Right lung (tissue), 2 donors: ENCODE measurements at regions not wholly inside any gene's neighbourhood (a gene's known extent, or its start where the extent isn't known, plus 50 kb on each side); places are given as distances from the start of the nearest gene placed in this dataset.

Experiments
- DNase-seq, 2 donors: peaks; one replicate each; pipeline ENCODE4 v3.0.0-alpha.2; 2013

DNA sequence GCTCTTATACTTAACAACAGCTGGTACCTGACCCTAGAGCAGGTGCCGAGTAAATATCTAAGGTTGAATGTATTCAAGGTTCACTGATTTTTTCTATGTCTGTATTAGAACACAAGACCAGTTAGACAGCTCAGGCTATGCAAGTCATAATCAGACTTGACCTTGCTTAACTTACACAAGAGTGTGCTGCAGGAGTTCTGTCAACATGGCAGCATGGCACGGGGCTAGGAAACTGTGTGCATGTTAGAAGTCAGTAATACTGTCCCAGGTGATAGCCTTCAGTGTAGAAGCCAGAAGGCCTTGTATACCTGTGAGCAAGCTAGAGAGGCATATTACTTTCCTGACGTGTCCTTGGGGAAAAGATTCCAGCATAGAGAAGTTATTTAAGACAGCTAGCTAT, 253.1 kb downstream of the FAT3 start:
- DNase-seq, result no peak

GRCh38 chr11:92480499-92480898, 255.9 kb downstream of the FAT3 start:
- DNase-seq, result no peak

GRCh38 chr11:92482492-92483060, 258.0 kb downstream of the FAT3 start:
- DNase-seq, result no peak

DNA sequence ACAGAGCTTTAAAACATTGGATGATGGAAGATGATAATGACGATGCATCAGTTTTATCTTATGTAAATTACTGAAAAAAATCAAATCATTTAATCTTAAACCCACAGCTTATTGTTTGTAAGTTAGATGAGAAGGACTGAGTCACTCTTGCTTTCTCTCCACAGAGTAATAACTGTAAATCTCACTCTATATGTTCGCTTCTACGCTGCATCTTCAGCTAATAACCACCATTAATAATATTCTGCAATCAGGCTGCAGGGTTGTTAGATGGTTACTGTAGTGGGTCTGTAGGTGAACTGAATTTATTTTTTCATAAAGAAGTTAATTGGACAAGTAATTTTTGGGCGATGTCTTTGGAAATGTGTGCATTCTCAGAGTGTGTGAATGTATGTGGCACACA, 260.0 kb downstream of the FAT3 start:
- no peak for DNase-seq

DNA sequence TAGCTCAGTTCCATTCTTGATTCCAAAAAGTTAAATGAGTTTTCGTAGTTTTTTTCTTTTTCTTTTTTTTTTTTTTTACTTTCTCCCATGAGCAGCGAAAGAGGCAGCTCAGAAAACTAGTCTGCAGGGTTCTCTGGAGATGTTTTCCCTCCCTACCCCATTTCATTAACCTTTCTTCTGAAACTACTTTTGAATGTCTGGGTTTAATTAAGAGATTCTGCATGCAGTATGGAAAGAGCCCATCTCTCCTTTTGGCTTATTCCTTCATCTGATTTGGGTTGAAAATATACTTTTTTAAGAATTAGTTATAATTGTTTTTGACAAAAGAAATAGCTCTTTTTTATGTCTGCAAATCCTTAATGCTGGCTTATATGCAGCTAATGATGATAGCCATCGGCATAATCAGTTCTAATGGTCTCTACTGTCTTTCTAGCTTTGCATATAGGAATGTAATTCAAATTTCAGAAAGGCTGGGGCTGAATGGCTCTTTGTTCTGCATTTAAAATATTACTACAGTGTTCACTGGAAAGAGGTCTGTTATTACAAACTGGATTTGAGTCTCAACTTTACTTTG, 265.3 kb downstream of the FAT3 start:
- no peak for DNase-seq

- DNase-seq, result no peak
Measured at GRCh38 chr11:92492372-92492771, 267.8 kb downstream of the FAT3 start.

DNA sequence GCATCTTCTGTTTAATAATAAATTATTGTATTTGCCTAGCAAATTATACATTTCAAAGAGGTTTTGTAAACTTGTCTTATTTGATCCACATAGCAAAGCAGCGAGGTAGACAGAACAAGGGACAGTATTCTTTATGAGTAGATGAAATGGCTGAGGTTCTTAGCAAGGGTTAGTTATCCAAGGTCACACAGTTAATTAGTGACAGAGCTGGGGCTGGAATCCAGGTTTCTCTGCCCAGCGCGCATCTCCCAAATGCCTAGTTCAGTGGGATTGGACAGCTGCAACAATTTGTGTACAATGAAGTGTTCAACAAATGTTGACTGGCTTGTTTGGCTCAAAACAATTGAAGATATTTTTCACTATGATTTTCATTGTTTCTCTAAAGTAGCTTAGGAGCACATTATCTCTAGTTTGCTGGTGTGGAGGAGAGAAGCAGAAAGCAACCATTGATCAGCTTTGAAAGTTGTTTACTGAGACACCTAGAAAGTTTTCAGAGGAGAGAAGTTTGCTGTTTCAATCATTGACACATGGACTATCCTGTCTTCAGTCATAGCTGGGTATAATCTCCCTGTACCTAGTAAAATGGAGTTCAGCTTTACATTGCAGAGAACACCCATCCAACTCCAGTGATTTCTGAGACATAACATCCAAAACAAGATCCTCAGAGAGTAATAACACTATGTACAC, 270.6 kb downstream of the FAT3 start:
- DNase-seq, result no peak

GRCh38 chr11:92500453-92500852, 275.8 kb downstream of the FAT3 start:
- DNase-seq, result no peak

GRCh38 chr11:92501066-92501739, 276.6 kb downstream of the FAT3 start:
- DNase-seq, result no peak

GRCh38 chr11:92504004-92504403, 279.4 kb downstream of the FAT3 start:
- no peak for DNase-seq

- DNase-seq, result no peak
Measured at GRCh38 chr11:92504534-92504933, 279.9 kb downstream of the FAT3 start.

DNA sequence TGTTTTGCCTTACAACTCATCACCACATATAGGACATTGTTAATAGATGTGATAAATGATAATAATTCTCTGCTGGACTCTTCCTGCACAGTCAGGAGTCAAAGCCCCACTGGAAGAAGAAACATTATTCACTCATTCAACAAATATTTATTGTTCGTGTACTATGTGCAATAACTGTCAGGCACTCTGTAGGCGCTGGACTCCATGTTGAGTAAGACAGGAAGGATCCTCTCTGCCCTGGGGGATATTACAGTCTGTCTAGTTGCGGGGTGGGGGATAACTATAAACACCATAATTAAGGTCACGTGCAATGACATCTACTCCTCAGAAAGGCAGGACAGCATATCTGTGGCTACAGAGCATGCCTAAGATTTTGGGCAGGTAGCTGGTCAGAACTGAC, 281.1 kb downstream of the FAT3 start:
- no peak for DNase-seq

DNA sequence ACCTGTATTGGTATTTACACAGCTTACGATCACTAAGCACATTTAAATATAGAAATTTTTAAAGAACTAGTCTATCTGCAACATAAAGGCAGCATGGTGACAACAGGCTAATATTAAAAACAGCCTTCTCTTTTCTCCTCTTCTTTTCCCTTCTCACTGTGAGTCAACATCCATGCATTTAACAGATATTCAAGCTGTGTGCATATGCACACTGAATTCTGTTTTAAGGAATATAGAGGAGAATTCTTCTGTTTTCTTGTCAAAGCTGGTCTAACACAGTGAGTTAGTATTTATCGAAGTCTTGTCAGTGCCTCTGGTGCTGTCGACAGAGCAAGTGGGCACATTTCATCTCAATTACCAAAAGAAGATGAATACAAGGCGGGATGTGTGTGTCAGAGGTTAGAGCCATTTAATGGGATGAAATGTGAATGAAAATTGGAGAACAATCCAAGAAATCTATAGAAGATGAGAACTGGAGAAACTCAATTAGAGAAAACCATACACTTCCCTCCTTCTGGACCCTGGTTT, 282.3 kb downstream of the FAT3 start:
- DNase-seq, result no peak

DNA sequence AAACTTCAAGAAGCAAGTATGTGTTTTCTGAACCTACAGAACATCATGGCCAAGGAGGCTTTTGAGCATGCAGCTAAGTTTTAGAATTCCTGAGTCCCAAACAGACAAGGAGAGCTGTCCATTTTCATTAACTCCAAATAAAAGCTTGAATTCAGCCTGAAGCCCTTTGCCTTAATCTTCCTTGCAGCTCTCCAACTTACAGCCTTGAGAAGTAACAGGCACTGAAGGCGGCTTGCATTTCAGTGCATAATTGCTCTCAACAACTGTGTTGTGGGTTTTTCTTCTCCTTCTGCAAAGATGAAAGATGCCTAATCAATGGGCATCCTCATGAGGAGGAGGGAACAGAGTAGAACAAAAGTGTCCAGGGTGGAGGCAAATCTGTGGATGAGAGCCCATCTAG, 286.0 kb downstream of the FAT3 start:
- no peak for DNase-seq

GRCh38 chr11:92511522-92512203, 287.0 kb downstream of the FAT3 start:
- DNase-seq, result no peak

GRCh38 chr11:92512204-92512569, 287.6 kb downstream of the FAT3 start:
- no peak for DNase-seq

- DNase-seq, result no peak
Measured at GRCh38 chr11:92523611-92524010, 299.0 kb downstream of the FAT3 start.

DNA sequence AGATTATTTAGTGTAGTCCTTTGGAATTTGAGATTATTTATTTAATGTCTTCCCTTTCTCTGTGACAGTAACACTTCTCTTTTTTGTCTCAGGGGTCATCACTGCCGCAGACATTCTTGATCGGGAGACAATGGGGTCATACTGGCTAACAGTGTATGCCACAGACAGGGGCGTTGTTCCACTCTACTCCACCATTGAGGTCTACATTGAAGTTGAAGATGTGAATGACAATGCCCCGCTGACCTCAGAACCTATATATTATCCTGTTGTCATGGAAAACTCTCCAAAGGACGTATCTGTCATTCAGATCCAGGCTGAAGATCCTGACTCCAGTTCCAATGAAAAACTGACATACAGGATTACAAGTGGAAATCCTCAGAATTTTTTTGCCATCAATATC, 299.9 kb downstream of the FAT3 start:
- DNase-seq, result no peak

GRCh38 chr11:92527467-92527866, 302.8 kb downstream of the FAT3 start:
- DNase-seq, result peak in 1 of 2 donors; percentile 6

DNA sequence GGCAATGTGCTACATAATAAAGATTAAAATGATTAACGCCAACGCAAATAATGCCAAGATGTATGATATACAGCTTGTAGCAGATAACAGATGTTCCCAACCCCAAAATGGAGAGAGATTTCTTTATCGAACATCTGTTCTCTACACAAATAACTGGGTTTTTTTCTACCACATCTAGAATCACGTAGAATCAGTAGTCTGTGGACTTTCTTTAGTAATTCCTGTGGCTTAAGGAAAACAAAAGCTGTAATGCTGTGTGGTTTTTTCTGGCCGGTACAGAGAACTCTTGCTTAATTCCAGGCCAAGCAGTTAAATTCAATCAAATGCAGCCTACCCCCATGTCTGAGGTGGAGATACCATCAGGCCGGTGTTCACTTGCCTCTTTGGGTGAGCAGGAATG, 303.4 kb downstream of the FAT3 start:
- DNase-seq, result no peak

- DNase-seq, result no peak
Measured at GRCh38 chr11:92531065-92531739, 306.6 kb downstream of the FAT3 start.
